Neural cell (in vitro differentiated cells): ENCODE measurements at regions not wholly inside any gene's neighbourhood (a gene's known extent, or its start where the extent isn't known, plus 50 kb on each side); places are given as distances from the start of the nearest gene placed in this dataset.

Source experiments
- H2AFZ ChIP-seq: fragments of 200-600, 300-800 bp; sonication (generic), shearing (Covaris generic); 2 replicates; pipeline ENCODE4 v1.6.0; 2014; ENCODE audit warnings: low read depth, mild to moderate bottlenecking, antibody characterized with exemption, low read length, moderate library complexity
- H3F3A ChIP-seq: fragments of 200-600 bp; shearing (Covaris generic); 2 replicates; pipeline ENCODE4 v1.6.1; 2016; ENCODE audit warnings: mild to moderate bottlenecking, moderate library complexity, mixed read lengths, antibody characterized with exemption, low read length; ENCODE audit not compliant: insufficient read depth, poor library complexity, severe bottlenecking
- H3K27ac ChIP-seq: fragments of 200-600, 300-800 bp; sonication (generic), shearing (Covaris generic); 2 replicates; pipeline ENCODE4 v1.5.1; 2014; ENCODE audit warnings: mild to moderate bottlenecking, low read length, moderate library complexity
- H3K27me3 ChIP-seq: fragments of 300-800, 200-600 bp; sonication (generic), shearing (Covaris generic); 2 replicates; pipeline ENCODE4 v1.6.0; 2014; ENCODE audit warnings: mild to moderate bottlenecking, low read depth, low read length, moderate library complexity; ENCODE audit not compliant: insufficient read depth
- H3K36me3 ChIP-seq: fragments of 300-800, 200-600 bp; sonication (generic), shearing (Covaris generic); 2 replicates; pipeline ENCODE4 v1.5.1; 2014; ENCODE audit warnings: mild to moderate bottlenecking, antibody characterized with exemption, low read length, moderate library complexity; ENCODE audit not compliant: insufficient read depth
- H3K4me2 ChIP-seq: fragments of 300-800, 200-600 bp; sonication (generic), shearing (Covaris generic); 2 replicates; pipeline ENCODE4 v1.6.0; 2014; ENCODE audit warnings: mild to moderate bottlenecking, low read length
- H3K4me3 ChIP-seq: fragments of 300-800, 200-600 bp; sonication (generic), shearing (Covaris generic); 2 replicates; pipeline ENCODE4 v1.5.1; 2014; ENCODE audit warnings: mild to moderate bottlenecking, low read length, moderate library complexity
- H3K79me2 ChIP-seq: fragments of 200-600 bp; shearing (Covaris generic); replicated peaks from 2 replicates; pipeline ENCODE4 v1.6.0; 2014; ENCODE audit warnings: mild to moderate bottlenecking, low read length, moderate library complexity; ENCODE audit not compliant: insufficient read depth
- H3K9ac ChIP-seq: fragments of 300-800, 200-600 bp; sonication (generic), shearing (Covaris generic); 2 replicates; pipeline ENCODE4 v1.6.1; 2016; ENCODE audit warnings: mild to moderate bottlenecking, low read length, mixed read lengths
- H3K9me2 ChIP-seq: fragments of 200-600 bp; shearing (Covaris generic); 2 replicates; pipeline ENCODE4 v1.6.1; 2016; ENCODE audit warnings: mild to moderate bottlenecking, low read length, mixed read lengths; ENCODE audit not compliant: insufficient read depth
- H3K9me3 ChIP-seq: fragments of 200-600, 300-800 bp; sonication (generic), shearing (Covaris generic); 2 replicates; pipeline ENCODE4 v1.6.1; 2016; ENCODE audit warnings: mild to moderate bottlenecking, mixed run types, low read length, moderate library complexity, mixed read lengths
- H4K20me1 ChIP-seq: fragments of 200-600 bp; shearing (Covaris generic); 2 replicates; pipeline ENCODE4 v1.6.1; 2016; ENCODE audit warnings: mild to moderate bottlenecking, mixed run types; ENCODE audit not compliant: insufficient read depth
- CTCF ChIP-seq: fragments of 450-650 bp; IDR thresholded peaks from 2 replicates; pipeline ENCODE4 v1.5.1; 2014; ENCODE audit warnings: antibody characterized with exemption, mild to moderate bottlenecking, moderate library complexity; ENCODE audit not compliant: poor library complexity, severe bottlenecking
- EP300 ChIP-seq: fragments of 450-650 bp; conservative IDR thresholded peaks from 2 replicates; pipeline ENCODE4 v1.6.1; 2014; ENCODE audit warnings: antibody characterized with exemption, mild to moderate bottlenecking, moderate library complexity; ENCODE audit not compliant: poor library complexity, severe bottlenecking
- EZH2 ChIP-seq: fragments of 200-600, 300-800 bp; shearing (Covaris generic), sonication (generic); IDR thresholded peaks from 2 replicates; pipeline ENCODE4 v1.6.1; 2014; ENCODE audit warnings: antibody characterized with exemption, low read length, borderline replicate concordance, mild to moderate bottlenecking; ENCODE audit not compliant: insufficient read depth, poor library complexity, severe bottlenecking
- MXI1 ChIP-seq: fragments of 450-650 bp; conservative IDR thresholded peaks from 2 replicates; pipeline ENCODE4 v1.6.1; 2014; ENCODE audit warnings: antibody characterized with exemption, mild to moderate bottlenecking; ENCODE audit not compliant: poor library complexity, severe bottlenecking
- POLR2AphosphoS5 ChIP-seq: IDR thresholded peaks from 2 replicates; pipeline ENCODE4 v1.6.1; 2012
- RAD21 ChIP-seq: fragments of 450-650 bp; conservative IDR thresholded peaks from 2 replicates; pipeline ENCODE4 v1.6.1; 2014; ENCODE audit warnings: antibody characterized with exemption, mild to moderate bottlenecking, moderate library complexity
- REST ChIP-seq: IDR thresholded peaks from 2 replicates; pipeline ENCODE4 v1.6.1; 2012; ENCODE audit warnings: borderline replicate concordance
- SMC3 ChIP-seq: fragments of 450-650 bp; conservative IDR thresholded peaks from 2 replicates; pipeline ENCODE4 v1.6.1; 2014; ENCODE audit warnings: antibody characterized with exemption, mild to moderate bottlenecking, moderate library complexity; ENCODE audit not compliant: poor library complexity
- TAF1 ChIP-seq: IDR thresholded peaks from 2 replicates; pipeline ENCODE4 v1.6.1; 2012; ENCODE audit warnings: low read depth

GRCh38 chr12:124720004-124720680, 143.5 kb downstream of the SCARB1 start:
- H3K36me3 ChIP-seq: no peaks in the 10 kb centered on the region
- no peak overlapping the region for H2AFZ ChIP-seq
- H3K9ac ChIP-seq: peak overlapping the region; percentile 7
- H3K9me3 ChIP-seq: no peaks in the 10 kb centered on the region
- H3K79me2 ChIP-seq: no peaks in the 10 kb centered on the region
- no peaks in the 10 kb centered on the region for H3F3A ChIP-seq
- H4K20me1 ChIP-seq: no peaks in the 10 kb centered on the region
- no peak for TF ChIP-seq CTCF
- no peak for TF ChIP-seq EP300
- no peak for TF ChIP-seq EZH2
- TF ChIP-seq POLR2AphosphoS5: no peak
- no peak for TF ChIP-seq RAD21
- TF ChIP-seq TAF1: no peak
- no peak for TF ChIP-seq MXI1
- no peak for TF ChIP-seq SMC3
- TF ChIP-seq REST: no peak
- H3K27ac ChIP-seq: peak overlapping the region; percentile 18
- H3K9me2 ChIP-seq: no peaks in the 10 kb centered on the region
- no peak overlapping the region for H3K4me2 ChIP-seq
- no peaks in the 10 kb centered on the region for H3K27me3 ChIP-seq
- H3K4me3 ChIP-seq: no peak overlapping the region

GRCh38 chr12:124719231-124719630, 144.4 kb downstream of the SCARB1 start:
- H3K9me2 ChIP-seq: no peaks in the 10 kb centered on the region
- H3K79me2 ChIP-seq: no peaks in the 10 kb centered on the region
- no peak overlapping the region for H2AFZ ChIP-seq
- H3K4me2 ChIP-seq: no peak overlapping the region
- TF ChIP-seq MXI1 (no peak), EZH2 (no peak), CTCF (no peak), TAF1 (no peak), SMC3 (no peak), POLR2AphosphoS5 (no peak), REST (no peak), EP300 (no peak), RAD21 (no peak)
- no peaks in the 10 kb centered on the region for H3K27me3 ChIP-seq
- H3F3A ChIP-seq: no peaks in the 10 kb centered on the region
- H3K36me3 ChIP-seq: no peaks in the 10 kb centered on the region
- H3K27ac ChIP-seq: no peak overlapping the region
- no peaks in the 10 kb centered on the region for H3K9me3 ChIP-seq
- no peaks in the 10 kb centered on the region for H4K20me1 ChIP-seq
- H3K9ac ChIP-seq: no peak overlapping the region
- H3K4me3 ChIP-seq: no peak overlapping the region
